NT2/D1 (cell line): ENCODE measurements at regions not wholly inside any gene's neighbourhood (a gene's known extent, or its start where the extent isn't known, plus 50 kb on each side); places are given as distances from the start of the nearest gene placed in this dataset.

Source experiments
- DNase-seq: peaks from one replicate; pipeline ENCODE4 v3.0.0-alpha.2; 2011; ENCODE audit warnings: low read depth, low spot score
- H3K27me3 ChIP-seq: 2 replicates; pipeline ENCODE4 v1.6.0; 2011; ENCODE audit warnings: mild to moderate bottlenecking; ENCODE audit not compliant: insufficient read length, insufficient read depth
- H3K36me3 ChIP-seq: 2 replicates; pipeline ENCODE4 v1.6.1; 2011; ENCODE audit warnings: mild to moderate bottlenecking, low read length, mixed read lengths; ENCODE audit not compliant: insufficient read depth, insufficient read length
- H3K4me1 ChIP-seq: 2 replicates; pipeline ENCODE4 v1.5.1; 2011; ENCODE audit not compliant: insufficient read depth, insufficient read length
- H3K4me3 ChIP-seq: 2 replicates; pipeline ENCODE4 v1.5.1; 2011; ENCODE audit warnings: low read depth; ENCODE audit not compliant: insufficient read length
- H3K9ac ChIP-seq: 2 replicates; pipeline ENCODE4 v1.6.0; 2011; ENCODE audit warnings: low read depth; ENCODE audit not compliant: insufficient read length
- H3K9me3 ChIP-seq: 2 replicates; pipeline ENCODE4 v1.5.1; 2011; ENCODE audit warnings: mild to moderate bottlenecking, low read length; ENCODE audit not compliant: insufficient read depth
- SUZ12 ChIP-seq: IDR thresholded peaks from 2 replicates; pipeline ENCODE4 v1.6.1; 2011; ENCODE audit not compliant: insufficient read length, insufficient read depth; ENCODE audit errors: extremely low read depth
- YY1 ChIP-seq: IDR thresholded peaks from 2 replicates; pipeline ENCODE4 v1.6.1; 2011; ENCODE audit not compliant: insufficient read length, insufficient read depth
- ZNF274 ChIP-seq: IDR thresholded peaks from 2 replicates; pipeline ENCODE4 v1.6.1; 2011; ENCODE audit warnings: mild to moderate bottlenecking, low read depth, low read length

- TF ChIP-seq YY1 (no peak), ZNF274 (no peak), SUZ12 (no peak)
- peak; percentile 28 for DNase-seq
- no peaks in the 10 kb centered on the region for H3K4me1 ChIP-seq
- H3K27me3 ChIP-seq = no peaks in the 10 kb centered on the region
- no peak overlapping the region for H3K9ac ChIP-seq
- no peaks in the 10 kb centered on the region for H3K9me3 ChIP-seq
- H3K4me3 ChIP-seq = no peak overlapping the region
- no peaks in the 10 kb centered on the region for H3K36me3 ChIP-seq
These were observed 576.5 kb downstream of the TLE1 start for GRCh38 chr9:81112627-81113452.

GRCh38 chr9:81108821-81109220, 580.5 kb downstream of the TLE1 start:
- Histone ChIP-seq H3K36me3 (no peaks in the 10 kb centered on the region), H3K4me3 (no peak overlapping the region), H3K9me3 (no peaks in the 10 kb centered on the region), H3K4me1 (no peaks in the 10 kb centered on the region), H3K9ac (no peak overlapping the region), H3K27me3 (no peaks in the 10 kb centered on the region)
- no peak for DNase-seq
- TF ChIP-seq SUZ12 (no peak), YY1 (no peak), ZNF274 (no peak)

GRCh38 chr9:81108391-81108790, 581.0 kb downstream of the TLE1 start:
- H3K36me3 ChIP-seq = no peaks in the 10 kb centered on the region
- no peaks in the 10 kb centered on the region for H3K27me3 ChIP-seq
- TF ChIP-seq YY1 (no peak), ZNF274 (no peak), SUZ12 (no peak)
- no peaks in the 10 kb centered on the region for H3K9me3 ChIP-seq
- no peak overlapping the region for H3K9ac ChIP-seq
- DNase-seq = no peak
- no peaks in the 10 kb centered on the region for H3K4me1 ChIP-seq
- no peak overlapping the region for H3K4me3 ChIP-seq

DNA sequence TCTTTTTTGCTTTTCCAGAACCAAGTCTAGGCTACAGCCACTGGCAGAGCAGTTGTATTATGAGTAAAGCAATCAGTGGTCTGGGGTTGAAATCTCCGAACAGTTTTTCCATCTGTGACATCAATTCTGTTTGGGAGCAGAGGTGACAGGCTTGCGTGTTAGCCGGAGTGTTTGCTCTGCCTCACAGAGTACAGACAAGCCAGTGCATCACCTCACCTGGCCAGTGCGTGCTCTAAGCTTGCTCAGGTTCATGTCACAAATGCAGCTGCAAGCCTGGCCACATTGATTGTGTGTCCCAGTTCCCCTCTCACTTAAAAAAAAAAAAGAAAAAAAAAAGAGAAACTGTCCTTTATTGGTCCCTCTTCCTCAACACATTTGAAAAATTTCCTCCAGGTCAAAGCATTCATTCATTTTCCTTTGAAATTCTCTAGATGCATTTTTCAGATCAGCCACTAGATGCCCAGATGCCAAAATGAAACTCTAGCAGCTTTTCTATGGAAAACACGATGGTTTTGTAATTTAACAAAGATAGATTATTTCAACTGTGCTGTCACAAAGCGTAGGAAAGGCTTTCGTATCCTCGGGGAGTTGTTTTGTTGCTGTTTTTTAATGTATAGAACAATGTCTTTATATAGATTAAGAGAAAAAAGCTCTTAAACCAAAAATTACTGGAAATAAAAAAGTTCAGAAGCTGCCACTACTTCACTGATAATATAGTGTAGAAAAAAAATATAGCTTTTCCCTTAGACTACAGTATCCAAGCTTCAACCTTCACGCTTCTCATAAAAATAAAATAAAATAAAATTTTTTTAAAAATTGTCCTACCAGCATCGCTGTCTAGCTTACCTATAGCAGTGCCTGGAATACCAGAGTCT, 585.5 kb downstream of the TLE1 start:
- TF ChIP-seq YY1 (no peak), ZNF274 (no peak), SUZ12 (no peak)
- H3K27me3 ChIP-seq = no peaks in the 10 kb centered on the region
- no peak for DNase-seq
- no peaks in the 10 kb centered on the region for H3K4me1 ChIP-seq
- H3K9ac ChIP-seq = no peak overlapping the region
- no peak overlapping the region for H3K4me3 ChIP-seq
- H3K36me3 ChIP-seq = no peaks in the 10 kb centered on the region
- no peaks in the 10 kb centered on the region for H3K9me3 ChIP-seq

- Histone ChIP-seq H3K9ac (no peak overlapping the region), H3K9me3 (no peaks in the 10 kb centered on the region; the same call in 1 of the 2 replicates), H3K4me3 (no peak overlapping the region), H3K36me3 (no peaks in the 10 kb centered on the region), H3K27me3 (no peaks in the 10 kb centered on the region), H3K4me1 (no peaks in the 10 kb centered on the region)
- TF ChIP-seq YY1 (no peak), SUZ12 (no peak), ZNF274 (no peak)
- no peak for DNase-seq
These were observed 592.1 kb downstream of the TLE1 start for GRCh38 chr9:81097131-81097847.

- Histone ChIP-seq H3K27me3 (no peaks in the 10 kb centered on the region), H3K36me3 (no peaks in the 10 kb centered on the region), H3K4me3 (no peak overlapping the region), H3K4me1 (no peaks in the 10 kb centered on the region), H3K9me3 (no peaks in the 10 kb centered on the region; the same call in 1 of the 2 replicates), H3K9ac (no peak overlapping the region)
- no peak for TF ChIP-seq ZNF274
- no peak for TF ChIP-seq SUZ12
- no peak for TF ChIP-seq YY1
- DNase-seq = no peak
These were observed 592.7 kb downstream of the TLE1 start for GRCh38 chr9:81096625-81097024.

DNA sequence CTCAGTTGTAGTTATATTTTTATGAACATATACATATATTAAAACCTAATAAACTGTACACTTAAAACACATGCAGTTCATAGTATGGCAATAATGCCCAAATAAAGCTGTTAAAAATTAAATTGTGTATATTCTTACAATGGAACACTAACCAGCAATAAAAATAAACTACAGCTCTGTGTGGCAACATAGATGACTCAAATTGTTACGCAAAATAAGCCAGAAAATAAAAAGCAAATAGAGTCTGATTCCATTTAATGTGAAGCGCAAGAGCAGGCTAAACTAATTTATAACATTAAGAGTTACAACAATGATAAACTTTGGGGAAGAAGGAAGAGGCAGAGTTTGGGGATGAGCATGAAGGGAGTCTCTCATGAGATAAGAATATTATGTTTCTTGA, 597.3 kb downstream of the TLE1 start:
- Histone ChIP-seq H3K9me3 (no peaks in the 10 kb centered on the region; the same call in 1 of the 2 replicates), H3K4me3 (no peak overlapping the region), H3K9ac (no peak overlapping the region), H3K4me1 (no peaks in the 10 kb centered on the region), H3K27me3 (no peaks in the 10 kb centered on the region), H3K36me3 (no peaks in the 10 kb centered on the region)
- TF ChIP-seq YY1 = no peak
- no peak for TF ChIP-seq ZNF274
- no peak for TF ChIP-seq SUZ12
- no peak for DNase-seq
